Heart left ventricle (tissue), 13 donors: ENCODE measurements at regions not wholly inside any gene's neighbourhood (a gene's known extent, or its start where the extent isn't known, plus 50 kb on each side); places are given as distances from the start of the nearest gene placed in this dataset.

Source experiments
- CTCF ChIP-seq, 12 donors: fragments of 200-600 bp; sonication (generic) in 4 of 12; IDR thresholded peaks; one replicate each; pipeline versions ENCODE4 v1.5.0 to v1.8.0; 2018 to 2022; ENCODE audit warnings: antibody characterized with exemption in 12 of 12, mild to moderate bottlenecking in 5 of 12
- POLR2A ChIP-seq, 2 donors: fragments of 450-650 bp; IDR thresholded peaks; one replicate each; pipeline ENCODE4 v1.6.1; 2017; ENCODE audit warnings: antibody characterized with exemption in 2 of 2, mild to moderate bottlenecking in 2 of 2, moderate library complexity in 2 of 2
- donor health status: ischemic (EF 13 %, LVEDD 7.1; RV severe dilation, severe dysfunction).
- donor health status: DM: no; HTN: yes; CAD: no.
- donor health status: DM: no; HTN: no; CAD: no.
- donor health status: ischemic (EF 25% LVEDD 6.9; RV normal size, moderate dysfunction).
- donor health status: ischemic (EF 25% LVEDD 5.7; RV mildly dilated, moderate dysfunction).
- donor health status: ischemic (EF 35%, LVEDD 5.7; RV mildly dilated, moderate dysfunction).
- donor health status: nonischemic (EF 11% LVEDD 7.7; RV severe dilation, severe dysfunction).
- donor health status: DM: yes; HTN: yes; CAD: no.
- donor health status: PGD.
- donor health status: ischemic (EF 29% LVEDD 5.4; RV normal size, mild dysfunction).
- donor health status: nonischemic (EF 23%, LVEDD 6.1; RV moderate dilation, normal function).

- TF ChIP-seq CTCF (IDR thresholded peaks at IDR 0.05) (no peak), POLR2A (IDR thresholded peaks at IDR 0.05) (no peak)
Observed at GRCh38 chr13:80465321-80465720, 124.4 kb upstream of the SPRY2 start.
